ENCODE measurements at regions not wholly inside any gene's neighbourhood (a gene's known extent, or its start where the extent isn't known, plus 50 kb on each side); places are given as distances from the start of the nearest gene placed in this dataset.

DNA sequence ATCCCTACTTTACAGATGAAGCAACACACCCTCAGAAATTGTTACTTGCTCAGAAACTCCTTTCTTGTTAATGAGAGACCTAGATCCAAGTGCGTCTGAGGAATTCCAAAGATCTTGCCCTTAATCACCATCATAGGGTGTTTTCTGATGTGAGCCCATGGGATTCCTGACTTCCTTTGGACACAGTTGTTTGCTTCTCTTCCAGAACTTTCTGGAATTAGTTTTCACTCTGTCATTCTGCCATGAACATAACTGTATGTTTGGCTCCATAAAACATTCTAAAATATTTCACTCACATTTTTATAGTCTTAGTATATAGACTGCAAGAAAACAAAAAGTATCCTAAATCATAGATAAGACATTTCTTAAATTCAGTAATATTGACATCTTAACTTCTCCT, 593.9 kb upstream of the SOX11 start:
- no peak for DNase-seq (ENCODE audit: low read depth, low spot score)
- H3K4me3 ChIP-seq (ENCODE audit: low read length): no peak overlapping the region

DNA sequence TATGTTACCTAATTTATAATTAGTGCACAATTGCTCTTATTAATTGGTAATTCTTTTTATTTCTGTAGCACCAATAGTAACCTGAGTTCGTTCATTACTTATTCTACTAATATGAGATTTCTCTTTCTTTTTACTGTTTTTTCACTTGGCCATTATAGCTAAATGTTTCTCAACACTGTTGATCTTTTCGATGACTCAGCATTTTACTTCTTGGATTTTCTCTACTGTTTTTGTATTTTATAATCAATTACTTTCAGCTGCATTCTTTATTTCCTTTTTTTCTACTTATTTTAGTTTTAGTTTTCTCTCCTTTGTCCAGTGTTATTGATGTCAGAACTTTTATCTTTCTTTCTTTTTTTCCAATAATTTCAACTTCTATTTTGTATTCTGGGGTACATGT, 589.4 kb upstream of the SOX11 start:
- H3K4me3 ChIP-seq (ENCODE audit: low read length): no peak overlapping the region
- no peak for DNase-seq (ENCODE audit: low read depth, low spot score)

DNA sequence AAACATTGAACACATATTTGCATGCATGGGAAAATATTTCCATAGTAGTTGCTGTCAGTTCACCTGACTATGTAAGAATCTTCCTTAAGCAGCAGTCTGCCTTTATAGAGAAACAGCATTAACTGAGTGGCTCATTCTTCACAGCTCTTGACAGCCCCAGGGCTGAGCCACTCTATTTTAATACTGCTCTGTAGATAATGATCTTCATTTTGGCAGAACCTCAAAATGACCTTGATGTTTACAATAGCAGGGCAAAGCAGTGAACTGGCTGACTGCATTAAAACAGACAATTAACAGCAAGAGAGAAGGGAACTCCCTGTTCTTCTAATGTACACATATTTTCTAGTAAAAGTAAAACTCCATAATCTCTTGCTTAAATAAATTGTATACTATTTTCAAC, 580.6 kb upstream of the SOX11 start:
- H3K4me3 ChIP-seq (ENCODE audit: low read length): no peak overlapping the region
- no peak for DNase-seq (ENCODE audit: low read depth, low spot score)

- DNase-seq (ENCODE audit: low read depth, low spot score): no peak
- H3K4me3 ChIP-seq (ENCODE audit: low read length): no peak overlapping the region
Measured at GRCh38 chr2:5119046-5119445, 573.1 kb upstream of the SOX11 start.

GRCh38 chr2:5121121-5121520, 571.1 kb upstream of the SOX11 start:
- no peak for DNase-seq (ENCODE audit: low read depth, low spot score)
- H3K4me3 ChIP-seq (ENCODE audit: low read length): no peak overlapping the region

GRCh38 chr2:5121642-5122041, 570.5 kb upstream of the SOX11 start:
- no peak for DNase-seq (ENCODE audit: low read depth, low spot score)
- no peak overlapping the region for H3K4me3 ChIP-seq (ENCODE audit: low read length)

GRCh38 chr2:5123582-5124196, 568.5 kb upstream of the SOX11 start:
- H3K4me3 ChIP-seq (ENCODE audit: low read length): no peak overlapping the region
- DNase-seq (ENCODE audit: low read depth, low spot score): no peak

DNA sequence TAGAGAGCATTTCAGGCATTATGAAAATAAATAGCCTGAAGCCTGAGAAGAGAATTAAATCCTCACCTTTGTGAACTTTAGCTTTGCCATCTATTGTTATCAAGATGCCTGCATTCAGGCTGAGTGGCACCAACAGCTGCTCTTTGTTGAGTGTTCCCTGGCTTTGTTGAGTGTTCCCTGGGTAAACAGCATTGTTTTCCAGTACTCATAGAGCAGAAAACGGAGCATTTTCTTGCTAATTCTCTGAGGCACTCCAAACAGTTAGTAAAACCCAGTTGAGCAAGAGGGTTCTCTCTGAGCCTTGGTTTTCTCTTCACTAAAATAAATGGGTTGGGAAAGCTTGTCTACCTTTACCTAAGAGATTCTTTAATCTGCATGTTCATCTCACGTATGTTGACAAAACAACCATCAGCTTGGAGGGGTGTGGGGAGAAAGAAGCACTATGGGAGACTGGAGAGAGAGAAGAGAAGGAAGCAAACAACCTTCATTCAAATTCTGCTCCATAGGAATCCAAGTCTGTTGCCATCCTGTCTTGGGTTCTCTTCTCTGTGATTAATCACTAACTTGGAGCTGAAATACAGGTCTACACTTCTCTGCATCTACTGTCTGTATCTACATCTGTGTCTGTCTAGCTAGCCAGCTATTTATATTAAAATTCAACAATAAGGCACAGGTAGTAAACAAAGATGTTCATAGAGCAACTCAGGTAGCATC, 567.0 kb upstream of the SOX11 start:
- H3K4me3 ChIP-seq (ENCODE audit: low read length): no peak overlapping the region
- no peak for DNase-seq (ENCODE audit: low read depth, low spot score)

DNA sequence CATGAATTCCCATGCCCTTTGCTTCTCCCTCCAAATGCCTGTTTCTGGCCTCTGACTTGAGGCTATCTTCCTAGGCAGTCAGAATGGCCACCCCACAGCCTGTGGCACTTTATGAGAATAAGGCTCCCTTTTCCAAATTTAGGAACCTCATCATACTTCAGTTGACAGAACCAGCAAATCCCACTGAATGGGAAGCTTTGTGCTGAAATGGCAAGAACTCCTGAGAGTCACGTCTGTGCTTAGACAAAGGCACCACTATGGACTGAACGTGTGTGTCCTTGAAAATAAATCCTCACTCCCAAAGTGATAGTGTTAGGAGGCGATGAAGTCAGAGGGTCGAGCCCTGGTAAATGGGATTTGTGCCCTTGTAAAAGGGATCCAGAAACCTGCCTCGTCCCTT, 559.9 kb upstream of the SOX11 start:
- DNase-seq (ENCODE audit: low read depth, low spot score): no peak
- H3K4me3 ChIP-seq (ENCODE audit: low read length): no peak overlapping the region

DNA sequence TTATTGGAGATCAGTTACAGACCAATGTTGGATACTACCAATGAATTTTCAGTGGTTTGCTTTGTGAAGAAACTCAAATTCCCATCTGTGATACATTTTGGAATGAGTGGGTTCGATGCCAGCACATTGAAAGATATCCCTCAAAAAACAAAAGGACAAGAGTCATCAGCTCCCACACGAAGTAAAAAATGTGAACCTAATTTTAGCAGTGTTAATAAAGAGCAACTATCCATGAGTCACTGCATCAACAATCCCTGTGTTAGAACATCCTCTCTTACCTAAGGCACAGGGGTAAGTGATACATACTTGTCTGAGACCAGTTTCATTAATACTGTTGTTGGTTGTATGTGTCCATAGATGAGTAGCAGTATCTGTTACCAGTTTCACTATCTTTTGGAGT, 551.8 kb upstream of the SOX11 start:
- no peak overlapping the region for H3K4me3 ChIP-seq (ENCODE audit: low read length)
- DNase-seq (ENCODE audit: low read depth, low spot score): no peak

GRCh38 chr2:5144159-5144558, 548.0 kb upstream of the SOX11 start:
- H3K4me3 ChIP-seq (ENCODE audit: low read length): no peak overlapping the region
- DNase-seq (ENCODE audit: low read depth, low spot score): no peak

- no peak for DNase-seq (ENCODE audit: low read depth, low spot score)
Measured at GRCh38 chr2:5145053-5145452, 547.1 kb upstream of the SOX11 start.

GRCh38 chr2:5145801-5146200, 546.4 kb upstream of the SOX11 start:
- no peak overlapping the region for H3K4me3 ChIP-seq (ENCODE audit: low read length)
- DNase-seq (ENCODE audit: low read depth, low spot score): no peak

More at GRCh38 chr2:5145053-5145452, 547.1 kb upstream of the SOX11 start:
- no peak overlapping the region for H3K4me3 ChIP-seq (ENCODE audit: low read length)

DNA sequence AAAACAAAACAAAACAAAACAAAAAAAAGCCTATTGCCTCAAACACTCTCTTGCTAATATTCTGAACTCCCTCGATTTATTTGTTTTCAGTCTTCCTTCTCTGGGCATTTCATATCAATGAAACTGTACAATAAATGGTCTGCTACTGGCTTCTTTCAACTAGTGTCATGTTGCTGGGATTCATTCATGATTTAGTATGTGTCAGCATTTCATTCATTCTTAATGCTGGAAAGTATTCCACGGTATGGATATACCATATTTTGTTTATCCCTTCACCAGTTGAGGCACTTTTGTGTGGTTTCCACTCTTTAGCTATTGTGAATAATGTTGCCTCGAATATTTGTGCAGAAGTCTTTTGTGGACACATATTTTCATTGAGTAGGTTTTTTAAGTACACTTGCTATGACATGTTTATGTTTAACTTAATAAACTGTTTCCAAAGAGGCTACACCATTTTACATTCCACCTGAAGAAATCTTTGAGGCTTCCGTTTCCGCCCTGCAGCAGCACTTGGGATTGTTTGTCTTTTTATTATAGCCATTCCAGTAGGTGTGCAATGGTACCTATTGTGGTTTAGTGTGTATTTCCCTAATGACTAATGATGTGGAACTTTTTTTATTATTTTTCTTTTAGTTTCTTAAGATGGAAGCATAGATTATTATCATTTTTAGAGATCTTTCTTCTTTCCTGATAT, 543.6 kb upstream of the SOX11 start:
- no peak overlapping the region for H3K4me3 ChIP-seq (ENCODE audit: low read length)
- DNase-seq (ENCODE audit: low read depth, low spot score): no peak

- no peak for DNase-seq (ENCODE audit: low read depth, low spot score)
- no peak overlapping the region for H3K4me3 ChIP-seq (ENCODE audit: low read length)
Measured at GRCh38 chr2:5150871-5151270, 541.3 kb upstream of the SOX11 start.

GRCh38 chr2:5164776-5165525, 527.2 kb upstream of the SOX11 start:
- H3K4me3 ChIP-seq (ENCODE audit: low read length): no peak overlapping the region
- DNase-seq (ENCODE audit: low read depth, low spot score): no peak

DNA sequence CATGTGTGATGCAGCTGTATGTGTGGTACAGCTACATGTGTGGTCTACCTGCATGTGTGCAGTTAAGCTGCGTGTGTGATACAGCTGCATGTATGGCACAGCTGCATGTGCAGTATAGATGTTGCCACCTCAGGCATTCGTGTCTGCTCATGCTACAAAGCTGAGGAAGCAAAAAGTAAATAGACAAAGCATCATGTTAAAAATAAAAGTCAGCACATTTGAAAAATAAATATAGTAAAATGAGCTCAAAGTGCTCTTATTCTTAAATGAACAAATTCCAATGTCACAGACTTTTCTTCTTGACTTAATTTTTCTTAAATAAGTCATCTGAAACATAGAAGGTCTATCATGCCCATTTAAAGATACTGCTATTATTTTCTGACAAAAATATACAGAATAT, 519.3 kb upstream of the SOX11 start:
- H3K4me3 ChIP-seq (ENCODE audit: low read length): no peak overlapping the region
- DNase-seq (ENCODE audit: low read depth, low spot score): no peak

DNA sequence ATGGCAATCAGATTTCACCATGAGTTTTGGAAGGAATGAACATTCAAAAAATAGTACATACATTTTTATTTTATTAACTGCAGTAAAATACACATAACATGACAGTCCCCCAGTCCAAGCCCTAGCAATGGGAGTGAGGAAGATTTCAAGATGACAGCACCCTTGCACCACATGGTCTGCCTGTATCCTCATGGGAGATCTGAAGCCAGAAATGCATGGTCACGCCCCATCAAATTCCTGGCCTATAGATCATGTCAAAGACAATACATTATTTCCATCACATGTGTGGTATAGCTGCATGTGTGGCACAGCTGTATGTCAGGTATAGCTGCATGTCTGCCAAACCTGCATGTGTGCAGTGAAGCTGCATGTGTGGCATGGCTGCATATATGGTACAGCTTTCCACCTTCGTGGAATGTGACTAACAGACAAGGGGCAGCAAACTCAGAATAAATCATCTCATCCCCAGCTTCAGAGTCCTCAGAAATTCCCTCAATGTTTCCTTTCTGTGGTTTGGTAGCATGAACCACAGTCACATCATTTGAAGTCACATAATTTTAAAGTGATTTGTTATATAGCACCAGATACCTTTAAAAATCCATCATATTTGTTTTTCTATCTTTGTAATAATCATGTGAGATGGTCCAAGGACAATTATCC, 518.2 kb upstream of the SOX11 start:
- no peak for DNase-seq (ENCODE audit: low read depth, low spot score)
- no peak overlapping the region for H3K4me3 ChIP-seq (ENCODE audit: low read length)

GRCh38 chr2:5175231-5175630, 517.0 kb upstream of the SOX11 start:
- H3K4me3 ChIP-seq (ENCODE audit: low read length): no peak overlapping the region
- DNase-seq (ENCODE audit: low read depth, low spot score): no peak

Measured in Jurkat, Clone E6-1 (cell line).